Neural cell (in vitro differentiated cells): ENCODE measurements at regions not wholly inside any gene's neighbourhood (a gene's known extent, or its start where the extent isn't known, plus 50 kb on each side); places are given as distances from the start of the nearest gene placed in this dataset.

Experiments used
- CTCF ChIP-seq: fragments of 450-650 bp; IDR thresholded peaks from 2 replicates; pipeline ENCODE4 v1.5.1; 2014; ENCODE audit warnings: antibody characterized with exemption, mild to moderate bottlenecking, moderate library complexity; ENCODE audit not compliant: poor library complexity, severe bottlenecking
- EP300 ChIP-seq: fragments of 450-650 bp; conservative IDR thresholded peaks from 2 replicates; pipeline ENCODE4 v1.6.1; 2014; ENCODE audit warnings: antibody characterized with exemption, mild to moderate bottlenecking, moderate library complexity; ENCODE audit not compliant: poor library complexity, severe bottlenecking
- EZH2 ChIP-seq: fragments of 200-600, 300-800 bp; shearing (Covaris generic), sonication (generic); IDR thresholded peaks from 2 replicates; pipeline ENCODE4 v1.6.1; 2014; ENCODE audit warnings: antibody characterized with exemption, low read length, borderline replicate concordance, mild to moderate bottlenecking; ENCODE audit not compliant: insufficient read depth, poor library complexity, severe bottlenecking
- MXI1 ChIP-seq: fragments of 450-650 bp; conservative IDR thresholded peaks from 2 replicates; pipeline ENCODE4 v1.6.1; 2014; ENCODE audit warnings: antibody characterized with exemption, mild to moderate bottlenecking; ENCODE audit not compliant: poor library complexity, severe bottlenecking
- POLR2AphosphoS5 ChIP-seq: IDR thresholded peaks from 2 replicates; pipeline ENCODE4 v1.6.1; 2012
- RAD21 ChIP-seq: fragments of 450-650 bp; conservative IDR thresholded peaks from 2 replicates; pipeline ENCODE4 v1.6.1; 2014; ENCODE audit warnings: antibody characterized with exemption, mild to moderate bottlenecking, moderate library complexity
- TAF1 ChIP-seq: IDR thresholded peaks from 2 replicates; pipeline ENCODE4 v1.6.1; 2012; ENCODE audit warnings: low read depth

GRCh38 chr22:23513705-23514104 is 66.4 kb downstream of the IGLL1 start:
- TF ChIP-seq CTCF (no peak), MXI1 (no peak), RAD21 (no peak), EZH2 (no peak), POLR2AphosphoS5 (no peak), EP300 (no peak), TAF1 (no peak)
